Activated T-cell treated with anti-CD3 and anti-CD28 coated beads for 4 hours (primary cell): ENCODE measurements at regions not wholly inside any gene's neighbourhood (a gene's known extent, or its start where the extent isn't known, plus 50 kb on each side); places are given as distances from the start of the nearest gene placed in this dataset.

Source experiments
- DNase-seq: peaks from one replicate; pipeline ENCODE4 v3.0.0-alpha.2; 2020

DNA sequence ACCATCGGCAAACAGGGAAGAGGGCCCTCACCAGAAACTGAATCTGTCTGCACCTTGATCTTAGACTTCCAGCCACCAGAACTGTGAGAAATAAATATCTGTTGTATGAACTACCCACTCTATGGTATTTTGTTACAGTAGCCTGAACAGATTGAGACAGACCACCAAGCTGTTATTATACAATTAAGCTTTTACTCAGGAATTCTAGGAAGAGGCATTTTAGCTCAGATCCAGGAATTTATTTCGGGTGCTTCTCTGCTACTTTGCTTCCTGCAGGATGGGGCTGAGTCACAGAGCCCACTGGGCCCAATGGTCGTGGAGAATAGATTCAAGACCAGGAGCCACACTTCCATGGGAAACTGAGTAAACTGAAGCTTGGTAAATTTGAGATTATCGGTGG is 145.5 kb upstream of the PFN2 start:
- no peak for DNase-seq

DNA sequence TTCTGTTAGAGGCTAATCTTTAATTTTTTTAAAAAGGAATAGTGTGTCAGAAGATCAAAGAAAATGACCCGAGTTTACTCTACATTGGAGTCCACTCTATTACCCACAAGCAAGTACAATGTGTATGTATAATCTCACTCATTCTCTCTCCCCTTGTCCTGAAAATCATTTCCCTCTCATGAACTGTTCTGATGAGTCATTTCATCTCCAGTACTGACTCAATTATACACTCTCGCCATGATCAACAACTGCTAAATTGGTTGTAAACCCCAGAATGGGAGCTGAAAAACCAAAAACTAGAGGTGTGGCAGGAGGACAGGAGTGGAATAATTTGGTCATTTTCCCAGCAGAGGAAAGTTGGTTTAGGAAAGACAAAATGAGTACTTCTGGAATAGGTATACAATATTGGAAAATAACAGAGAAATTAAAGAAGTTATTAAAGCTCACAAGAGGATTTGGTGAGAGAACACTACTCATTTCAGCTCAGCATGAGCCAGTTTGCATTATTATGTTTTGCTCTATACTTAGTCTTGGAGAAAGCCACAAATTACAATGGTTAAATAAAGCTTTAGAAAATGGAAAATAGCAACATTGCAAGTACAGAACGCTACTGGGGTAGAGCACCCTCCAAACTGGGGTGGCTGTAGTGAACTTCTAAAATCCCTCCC is 144.3 kb upstream of the PFN2 start:
- DNase-seq: no peak

DNA sequence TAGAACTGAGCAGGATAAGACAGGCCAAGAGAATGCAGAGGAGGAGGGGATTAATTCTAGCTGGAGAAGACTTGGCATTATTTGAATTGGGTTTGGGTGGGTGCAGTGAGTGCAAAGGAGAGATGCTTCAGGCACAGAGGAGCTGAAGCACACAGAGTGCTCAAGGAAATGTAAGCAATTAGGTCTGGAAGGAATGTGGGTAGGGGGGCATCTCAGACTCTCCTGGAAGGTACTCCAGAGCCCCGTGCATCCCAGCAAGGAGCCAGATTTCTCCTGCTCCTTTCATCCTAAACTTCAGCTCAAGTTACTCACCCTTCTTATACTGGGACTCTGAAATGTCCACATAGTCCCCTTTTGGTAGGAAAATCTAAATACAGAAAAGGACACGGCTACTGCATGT is 143.6 kb upstream of the PFN2 start:
- no peak for DNase-seq

DNA sequence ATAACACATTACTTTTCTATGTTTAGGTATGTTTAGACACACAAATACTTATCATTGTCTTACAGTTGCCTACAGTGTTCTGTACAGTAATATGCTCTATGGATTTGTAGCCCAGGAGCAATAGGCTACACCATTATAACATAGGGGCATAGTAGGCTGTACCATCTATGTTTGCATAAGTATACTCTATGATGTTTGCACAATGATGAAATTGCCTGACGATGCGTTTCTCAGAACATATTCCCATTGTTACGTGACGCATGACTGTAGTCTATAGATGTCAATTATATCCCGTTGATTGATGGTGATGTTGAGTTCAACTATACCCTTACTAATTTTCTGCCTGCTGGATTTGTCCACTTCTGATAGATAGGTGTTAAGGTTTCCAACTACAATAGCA is 139.4 kb upstream of the PFN2 start:
- DNase-seq: no peak

DNA sequence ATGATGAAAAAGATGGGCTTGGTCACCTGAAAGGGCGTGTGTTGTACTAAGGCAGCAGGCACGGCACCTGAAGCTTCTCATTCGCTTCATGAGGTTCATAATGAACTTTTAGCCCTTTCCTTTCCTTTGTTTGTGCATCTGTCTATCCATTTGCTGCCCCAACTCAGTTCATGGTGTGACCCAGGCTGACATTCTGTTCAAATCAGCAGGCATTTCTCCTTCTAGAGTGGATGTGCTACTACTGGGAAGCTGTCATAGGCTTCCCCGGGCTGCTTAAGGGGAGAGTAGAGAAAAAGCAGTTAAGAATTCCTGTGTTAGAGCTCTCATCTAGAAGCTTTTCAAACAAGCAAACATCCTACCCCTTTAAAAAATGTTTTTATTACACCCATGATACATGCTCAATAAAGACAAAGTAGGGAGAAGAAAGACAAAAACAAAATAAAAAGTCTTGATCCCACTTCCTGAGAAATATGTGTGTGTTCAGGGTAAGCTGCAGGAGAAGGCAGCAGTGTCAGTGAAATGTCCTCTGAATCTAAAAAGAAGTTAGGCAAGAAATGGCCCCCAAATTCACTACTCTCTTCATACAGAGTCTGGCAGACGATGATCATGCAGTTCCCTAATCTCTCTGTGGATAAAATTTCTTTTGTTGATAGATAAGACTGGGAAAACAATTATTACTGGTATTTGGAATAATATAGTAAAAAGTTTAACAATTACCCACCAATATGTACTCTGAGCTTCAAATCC is 136.9 kb upstream of the PFN2 start:
- no peak for DNase-seq

DNA sequence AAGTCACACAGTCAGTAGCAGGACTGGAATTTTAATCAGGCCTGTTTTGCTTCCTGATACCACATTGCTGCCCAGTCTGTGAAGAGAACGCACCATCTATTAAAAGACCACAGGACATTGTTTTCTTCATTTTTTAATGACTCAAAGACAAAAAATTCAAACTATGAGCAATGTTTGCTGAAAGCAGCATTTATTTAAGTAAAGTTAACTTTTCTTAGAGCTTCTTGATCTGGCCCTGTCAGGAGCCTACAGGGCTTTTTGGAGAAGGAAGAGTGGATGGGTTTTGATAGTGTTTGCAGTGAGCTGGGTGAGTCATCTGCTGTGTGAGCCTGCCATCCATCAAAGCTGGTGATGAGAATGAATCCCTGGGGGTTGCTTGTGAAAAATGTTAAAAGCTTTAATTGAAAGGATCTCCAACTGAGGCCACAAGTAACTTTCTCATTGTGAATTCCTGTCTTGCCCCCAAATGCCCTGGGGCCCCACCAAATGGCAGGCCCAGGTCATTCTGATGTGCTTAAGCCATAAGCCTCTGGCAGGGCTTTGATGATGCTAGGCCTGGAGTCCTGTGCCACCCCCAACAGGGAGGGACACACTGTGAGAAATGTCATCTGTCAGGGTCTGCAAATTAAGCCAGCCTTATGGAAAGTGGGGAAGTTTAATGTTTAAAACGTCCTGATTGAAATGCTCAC is 136.2 kb upstream of the PFN2 start:
- no peak for DNase-seq

DNA sequence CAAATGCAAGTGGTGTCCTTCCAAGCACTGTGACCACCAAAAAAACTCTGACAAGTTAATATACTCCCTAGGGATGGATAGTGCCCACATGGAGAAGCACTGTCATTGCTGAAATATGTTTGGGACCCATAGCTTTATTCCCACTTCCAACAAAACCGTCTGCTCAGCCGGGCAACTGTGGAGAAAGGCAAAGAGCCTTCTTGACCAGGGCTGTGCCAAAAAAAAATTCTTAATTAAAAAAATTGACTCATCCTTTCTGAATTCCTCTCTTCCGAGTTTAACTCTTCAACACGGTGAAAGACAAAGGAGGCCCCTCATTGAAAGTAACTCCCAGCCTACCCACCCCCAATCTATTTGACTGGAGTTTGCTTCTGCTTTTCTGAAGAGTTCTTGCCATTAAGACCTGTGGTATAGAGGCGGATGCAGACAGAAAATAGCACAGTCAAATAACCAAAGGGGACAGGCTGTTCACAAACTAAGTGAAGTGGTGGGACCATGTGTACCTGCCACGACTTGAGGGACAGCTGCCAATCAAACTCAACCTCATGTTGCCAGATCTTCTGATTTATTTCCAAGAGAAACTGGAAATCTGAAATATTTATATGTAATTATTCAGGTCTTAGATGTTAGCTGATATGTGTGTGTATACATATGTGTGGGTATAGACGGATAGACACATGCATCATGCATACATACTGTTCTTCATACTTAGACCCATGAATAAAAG is 135.4 kb upstream of the PFN2 start:
- no peak for DNase-seq

DNA sequence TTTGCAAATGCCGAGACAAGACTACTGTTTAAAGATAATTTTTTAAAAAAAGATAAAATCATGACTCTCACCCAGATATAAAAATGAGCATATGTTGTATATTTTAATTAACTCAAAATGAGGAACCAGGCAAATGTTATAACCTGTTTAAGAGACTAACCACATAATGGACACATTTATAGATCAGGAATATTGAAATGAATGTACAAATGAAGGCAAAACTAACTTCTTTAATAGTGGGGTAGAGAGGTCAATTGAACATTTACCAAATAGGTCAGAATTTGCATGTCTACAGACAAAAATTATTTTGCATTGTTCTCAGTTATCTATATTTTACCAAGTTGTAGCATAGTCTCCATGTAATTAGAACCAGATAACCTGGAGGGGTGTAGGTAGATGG is 134.3 kb upstream of the PFN2 start:
- no peak for DNase-seq

DNA sequence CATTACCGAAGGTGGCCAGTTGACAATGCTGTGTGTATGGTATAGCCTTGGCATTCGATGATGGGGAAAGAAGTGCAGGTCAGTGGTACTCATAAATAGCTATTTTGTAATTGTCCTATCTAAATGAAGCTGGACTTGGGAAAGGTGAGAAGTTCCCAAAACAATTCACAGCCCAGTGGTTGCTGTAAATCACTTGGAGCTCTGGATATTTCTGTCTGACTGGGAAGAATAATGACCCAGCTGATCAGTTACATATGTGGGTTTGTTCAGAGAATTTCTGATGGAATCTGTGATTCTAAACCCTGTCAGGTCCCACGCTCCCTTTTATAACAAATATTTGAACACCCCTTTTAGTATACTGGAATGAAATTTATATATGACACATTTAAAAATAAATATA is 133.9 kb upstream of the PFN2 start:
- no peak for DNase-seq

DNA sequence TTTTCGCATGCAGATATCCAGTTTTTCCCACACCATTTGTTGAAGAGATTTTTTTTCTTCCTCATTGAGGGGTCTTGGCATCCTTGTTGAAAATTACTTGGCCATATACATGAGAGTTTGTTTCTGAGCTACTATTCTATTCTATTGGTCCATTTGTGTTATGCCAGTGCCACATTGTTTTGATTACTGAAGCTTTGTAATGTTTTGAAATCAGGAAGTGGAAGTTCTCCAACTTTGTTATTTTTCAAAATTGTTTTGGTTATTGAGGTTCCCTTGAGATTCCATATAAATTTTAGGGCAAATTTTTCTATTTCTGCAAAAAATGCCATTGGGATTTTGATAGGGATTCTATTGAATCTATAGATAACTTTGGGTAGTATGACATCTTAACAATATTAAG is 130.3 kb upstream of the PFN2 start:
- DNase-seq: no peak

DNA sequence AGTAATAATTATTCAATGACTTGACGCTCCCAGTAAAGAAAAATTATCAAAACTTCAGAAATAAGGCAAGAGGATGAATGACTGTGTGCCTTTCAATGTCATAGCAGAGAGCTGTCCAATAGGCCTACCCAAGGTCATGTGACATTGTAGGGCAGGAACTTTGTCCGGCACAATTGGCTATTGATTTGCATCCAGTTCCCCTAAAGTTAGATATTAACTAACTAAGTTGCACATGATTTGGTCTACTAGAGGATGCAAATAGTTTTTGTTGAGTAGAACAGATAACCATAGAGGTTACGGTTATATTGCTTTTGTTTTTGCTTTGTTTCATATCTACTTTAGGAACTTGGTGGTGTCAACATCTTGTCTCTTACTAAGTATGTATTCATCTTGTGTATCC is 127.9 kb upstream of the PFN2 start:
- DNase-seq: no peak

DNA sequence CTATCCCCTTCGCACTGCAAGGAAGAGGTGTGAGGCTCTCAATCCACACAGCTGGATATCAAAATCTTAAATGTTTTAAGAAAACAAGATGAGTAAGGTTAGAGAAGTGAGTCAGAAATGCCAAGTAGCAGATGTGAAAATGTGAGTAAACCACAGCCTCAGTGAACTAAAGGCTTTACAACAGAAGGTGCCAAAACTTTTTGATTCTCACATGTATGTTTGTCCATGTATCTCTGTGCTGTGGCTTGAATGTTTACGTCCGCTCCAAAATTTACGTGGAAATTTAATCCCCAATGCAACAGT is 126.8 kb upstream of the PFN2 start:
- DNase-seq: no peak

DNA sequence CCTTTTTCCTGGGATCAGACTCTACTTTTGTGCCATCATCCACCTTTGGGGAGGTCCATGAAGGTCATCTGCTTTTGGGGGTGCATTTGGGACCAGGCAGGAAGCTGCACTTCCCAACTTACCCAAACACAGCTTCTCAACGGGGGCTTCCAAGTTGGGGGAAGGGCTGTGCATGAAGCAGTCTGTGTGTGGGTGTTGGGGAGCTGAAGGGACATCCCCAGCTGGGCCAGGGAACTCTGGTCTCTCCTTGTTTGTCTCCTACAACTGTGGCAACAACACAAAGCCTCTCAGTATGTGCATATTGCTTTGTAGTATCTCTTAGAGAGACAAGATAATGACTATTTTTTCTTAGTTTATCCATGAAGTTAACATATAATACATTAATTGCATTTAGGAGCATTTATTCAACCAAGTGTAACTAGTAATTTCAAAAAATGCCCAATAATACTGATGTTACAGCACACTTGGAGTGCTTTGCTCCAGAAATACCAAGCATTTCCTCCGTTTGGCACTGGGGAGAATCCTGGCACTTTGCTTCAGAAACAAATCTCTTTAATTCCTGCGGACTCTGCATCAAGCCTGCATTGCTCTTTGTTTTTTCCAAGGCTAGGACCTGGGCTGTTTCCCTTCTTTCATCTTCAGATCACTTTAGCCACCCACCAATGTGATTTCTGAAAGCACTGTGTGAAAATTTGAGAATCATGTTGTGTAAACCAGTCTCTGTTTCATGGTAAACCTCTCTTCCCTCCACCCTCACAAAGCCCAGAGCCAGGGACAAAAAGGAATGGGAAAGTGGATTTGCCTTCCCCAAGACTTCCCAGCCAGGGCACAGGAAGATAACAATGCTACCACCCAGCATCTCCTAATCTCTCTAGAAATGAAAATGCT is 126.2 kb upstream of the PFN2 start:
- DNase-seq: no peak

DNA sequence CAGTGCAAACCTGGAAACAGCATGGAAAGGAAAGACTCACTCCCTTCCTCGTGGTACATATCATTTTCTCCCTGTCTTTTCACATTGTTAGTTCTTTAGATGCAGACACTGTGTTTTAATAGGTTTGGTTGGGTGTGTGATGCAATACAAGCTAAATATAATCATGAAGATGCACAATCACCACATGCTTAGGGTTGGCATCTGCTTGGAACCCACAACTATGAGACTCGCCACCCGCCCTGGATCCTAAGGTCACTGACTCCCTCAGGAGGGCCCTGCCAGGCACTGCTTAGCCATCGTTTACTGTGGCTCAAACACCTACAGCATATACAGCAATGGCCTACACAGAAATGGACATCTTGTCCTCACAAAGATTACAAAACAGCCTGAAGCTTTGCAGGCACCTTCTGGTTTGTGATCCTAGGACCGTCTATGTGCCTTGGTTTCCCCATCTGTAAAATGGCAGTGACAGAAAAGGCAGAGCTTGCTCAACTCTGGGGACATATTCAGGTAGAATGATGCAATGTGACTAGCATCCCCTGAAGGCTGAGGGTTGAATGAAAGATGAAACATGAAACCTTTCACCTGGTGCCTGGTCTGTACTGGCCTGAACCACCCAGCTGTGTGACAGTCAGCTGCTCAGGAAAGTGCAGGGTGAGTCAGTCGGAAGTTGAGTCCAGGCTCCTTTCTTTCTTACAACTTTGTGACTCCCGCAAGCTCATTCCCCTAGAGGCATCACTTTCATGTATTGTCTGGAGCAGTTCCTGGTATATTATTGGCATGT is 123.6 kb upstream of the PFN2 start:
- no peak for DNase-seq

DNA sequence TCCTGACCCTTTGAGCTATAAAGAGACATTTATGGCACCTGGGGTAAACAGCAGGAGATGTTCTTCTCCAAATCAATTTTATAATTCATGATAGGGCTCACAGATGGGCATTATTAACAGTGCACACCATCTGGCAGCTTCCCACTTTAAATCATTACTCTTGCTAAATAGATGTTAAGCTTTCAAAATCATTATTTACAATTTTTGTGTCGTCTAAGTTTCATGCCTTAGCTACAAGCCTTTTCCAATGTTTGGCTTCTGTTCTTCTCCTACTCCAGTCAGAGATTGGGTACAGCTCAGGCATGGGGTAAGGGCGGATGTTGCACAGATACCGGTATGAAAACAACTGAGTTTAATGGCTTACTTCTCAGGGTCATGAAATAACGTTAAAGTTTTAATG is 120.9 kb upstream of the PFN2 start:
- no peak for DNase-seq

DNA sequence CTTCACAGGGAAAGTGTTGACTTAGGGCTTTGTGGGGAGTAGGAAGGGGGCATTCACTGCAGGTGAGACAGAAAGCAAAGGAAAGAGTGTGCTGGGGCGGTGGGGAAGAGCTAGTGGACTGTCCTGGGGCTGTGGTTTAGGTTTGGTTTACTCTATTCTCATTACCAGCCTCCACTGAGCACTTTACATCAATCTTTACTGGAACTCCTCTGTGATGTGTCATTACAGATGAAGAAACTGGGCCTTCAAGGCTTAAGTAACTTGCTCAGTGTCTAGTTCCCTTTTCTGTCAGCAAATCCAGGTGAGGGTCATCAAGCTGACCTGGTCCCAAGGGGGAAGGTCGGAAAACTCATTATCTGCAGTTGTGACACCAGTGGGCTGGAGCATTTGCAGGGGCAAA is 120.2 kb upstream of the PFN2 start:
- no peak for DNase-seq

DNA sequence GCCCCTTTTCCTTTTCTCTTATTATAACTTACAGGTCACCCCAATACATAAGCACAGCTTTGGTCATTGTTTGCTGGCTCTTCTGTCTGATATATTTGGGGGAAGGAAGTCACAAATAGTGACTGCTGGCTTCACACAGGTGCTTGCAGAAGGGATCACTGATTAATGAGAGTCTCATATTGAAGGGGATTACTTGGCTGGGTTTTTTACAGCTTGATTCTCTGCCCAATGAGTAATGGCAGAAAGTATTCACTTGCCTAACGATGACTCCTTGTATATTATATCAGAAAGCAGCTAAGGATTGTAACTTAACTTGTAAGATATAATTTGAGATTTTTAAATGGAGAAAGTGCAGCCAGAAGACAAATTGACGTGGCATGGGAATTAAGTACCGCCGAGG is 119.3 kb upstream of the PFN2 start:
- DNase-seq: no peak

DNA sequence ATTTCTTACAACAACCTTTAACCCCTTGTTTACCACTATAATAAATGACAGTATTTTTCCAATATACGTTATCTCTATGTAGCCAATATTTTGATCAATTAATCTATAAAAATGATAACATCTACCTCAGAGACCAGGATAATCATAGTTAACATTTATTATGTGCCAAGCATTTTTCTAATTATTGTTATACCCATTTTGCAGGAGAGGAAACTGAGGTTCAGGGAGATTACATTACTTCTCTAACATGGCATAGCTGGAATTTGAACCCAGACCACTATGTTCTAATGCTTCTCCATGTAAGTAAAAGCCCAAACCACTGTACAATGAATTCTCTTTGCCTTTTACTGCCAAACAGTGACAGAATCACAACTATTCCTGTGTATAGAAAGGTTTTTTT is 113.4 kb upstream of the PFN2 start:
- no peak for DNase-seq

DNA sequence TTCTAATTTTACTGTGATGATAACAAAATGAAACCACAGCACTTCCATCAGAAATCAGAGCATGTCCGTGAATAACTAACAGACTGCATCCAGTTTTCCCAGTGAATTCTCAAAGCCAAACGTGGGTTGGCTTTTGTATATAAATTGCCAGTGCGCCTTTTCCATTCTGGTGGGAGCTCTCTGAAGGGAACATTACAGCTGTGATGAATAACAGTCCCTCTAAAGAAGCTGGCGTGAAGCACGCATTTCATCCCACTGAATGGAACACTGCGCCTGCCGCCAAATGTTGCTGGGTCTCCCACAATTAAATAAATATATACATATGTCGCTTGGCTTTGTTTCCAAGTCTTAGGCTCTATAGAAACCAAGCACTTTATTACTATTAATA is 113.0 kb upstream of the PFN2 start:
- DNase-seq: no peak

DNA sequence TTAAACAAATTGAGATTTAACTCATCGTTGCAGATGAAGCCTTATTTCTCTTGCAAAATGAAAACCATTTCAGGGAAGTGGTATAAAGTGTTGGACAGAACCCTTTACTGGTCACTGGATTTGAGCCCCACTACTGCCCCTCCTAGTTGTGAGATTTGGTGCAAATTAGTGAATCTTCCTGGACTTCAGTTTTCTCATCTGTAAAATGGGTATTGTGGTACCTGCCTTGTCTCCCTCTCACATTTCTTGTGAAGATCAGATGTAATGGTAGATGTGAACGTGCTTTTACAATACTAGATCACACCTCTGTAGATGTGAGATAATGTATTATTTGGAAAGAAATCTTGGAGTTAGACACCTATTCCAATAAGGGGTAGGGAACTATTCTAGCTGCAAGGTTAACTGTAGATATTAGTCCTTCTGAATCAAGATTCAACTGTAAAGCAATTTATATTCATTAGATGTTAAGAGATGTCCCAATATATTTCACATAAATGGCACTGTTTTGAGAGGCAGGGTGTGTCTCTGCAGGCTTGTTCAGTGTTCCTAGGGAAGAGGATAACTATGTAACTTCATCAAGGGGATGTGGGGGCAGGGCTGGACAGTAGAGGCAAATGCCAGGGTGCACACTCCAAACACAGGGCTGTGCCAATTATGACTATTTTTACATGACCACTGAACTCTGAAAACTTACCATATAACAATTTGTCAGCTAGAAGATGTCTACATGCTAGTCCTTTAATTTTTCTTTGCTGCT is 112.4 kb upstream of the PFN2 start:
- DNase-seq: no peak

DNA sequence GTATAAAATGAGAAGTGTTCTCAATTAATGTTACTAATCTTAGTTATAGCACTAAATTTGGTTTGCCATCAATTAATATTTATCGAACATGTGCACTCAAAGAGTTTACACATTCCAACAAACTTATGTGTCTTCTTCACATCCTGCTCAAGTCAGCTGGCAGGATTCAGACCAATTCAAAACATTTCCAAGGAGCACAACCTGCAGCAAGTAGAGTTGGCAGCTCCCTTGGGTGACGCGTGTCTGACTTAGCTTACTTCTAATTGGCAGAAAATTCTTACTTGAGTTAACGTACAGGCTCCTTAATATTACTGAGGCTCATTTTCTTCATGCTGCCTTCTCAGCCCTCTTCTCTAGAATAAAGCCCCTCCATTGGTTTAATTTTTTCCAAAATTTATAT is 110.4 kb upstream of the PFN2 start:
- DNase-seq: no peak
